ENCODE measurements at regions not wholly inside any gene's neighbourhood (a gene's known extent, or its start where the extent isn't known, plus 50 kb on each side); places are given as distances from the start of the nearest gene placed in this dataset.

- TF ChIP-seq YY1 (IDR thresholded peaks at IDR 0.05; ENCODE audit: insufficient read depth, insufficient read length) (no peak), SUZ12 (IDR thresholded peaks at IDR 0.05; ENCODE audit: extremely low read depth, insufficient read depth, insufficient read length) (no peak), ZNF274 (IDR thresholded peaks at IDR 0.05; ENCODE audit: low read depth, low read length) (no peak)
Observed at GRCh38 chr5:102651466-102651865, 103.6 kb upstream of the PAM start.
